Hematopoietic multipotent progenitor cell treated with erythropoietin and hydrocortisone succinate and interleukin-3 and kit ligand, for 15 days (in vitro differentiated cells): ENCODE measurements at regions not wholly inside any gene's neighbourhood (a gene's known extent, or its start where the extent isn't known, plus 50 kb on each side); places are given as distances from the start of the nearest gene placed in this dataset.

Experiments
- DNase-seq: peaks from one replicate; pipeline ENCODE4 v3.0.0-alpha.2; 2015; ENCODE audit warnings: low spot score

- no peak for DNase-seq
These were observed 311.7 kb upstream of the SEMA6D start for GRCh38 chr15:47405365-47406162.

DNA sequence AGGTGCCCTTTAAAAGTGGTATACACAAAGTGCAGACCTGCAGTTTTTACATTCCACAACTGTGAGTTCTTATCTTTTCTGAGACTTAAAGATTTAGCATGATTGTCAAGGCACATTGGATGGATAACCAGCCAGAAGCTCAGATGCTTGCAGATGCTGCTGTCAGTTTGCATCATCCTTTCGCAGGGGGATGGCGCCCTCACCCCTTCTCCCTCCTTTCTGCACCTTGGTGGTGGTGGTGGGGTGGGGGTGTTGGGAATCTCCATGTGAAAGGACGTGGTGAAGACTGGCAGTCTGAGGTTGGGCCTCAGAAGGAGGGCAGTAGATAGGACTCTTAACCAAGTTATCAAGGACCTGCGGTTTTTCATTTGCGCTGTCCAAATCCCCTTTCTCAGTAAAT lies 309.6 kb upstream of the SEMA6D start:
- DNase-seq = no peak

DNA sequence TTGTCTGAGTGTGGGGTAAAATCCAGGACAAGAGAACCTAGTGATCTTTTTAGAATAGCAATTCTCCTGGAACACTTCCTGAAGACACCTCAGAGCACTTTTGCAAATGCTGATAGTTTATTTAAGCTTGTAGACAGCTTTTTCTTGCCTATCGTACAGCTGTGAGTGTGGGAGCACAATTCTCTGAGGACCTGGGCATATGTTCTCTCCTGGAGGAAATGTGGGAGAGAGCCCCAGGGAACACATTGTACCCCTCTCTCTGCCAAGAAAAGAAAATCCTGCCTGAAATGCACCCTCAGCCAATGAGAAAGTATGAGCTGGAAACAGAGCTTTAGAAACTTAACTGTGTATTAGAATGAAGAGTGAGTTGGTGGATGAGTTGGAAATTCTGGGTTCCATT lies 308.3 kb upstream of the SEMA6D start:
- DNase-seq = no peak

- no peak for DNase-seq
These were observed 307.7 kb upstream of the SEMA6D start for GRCh38 chr15:47409600-47409999.

DNA sequence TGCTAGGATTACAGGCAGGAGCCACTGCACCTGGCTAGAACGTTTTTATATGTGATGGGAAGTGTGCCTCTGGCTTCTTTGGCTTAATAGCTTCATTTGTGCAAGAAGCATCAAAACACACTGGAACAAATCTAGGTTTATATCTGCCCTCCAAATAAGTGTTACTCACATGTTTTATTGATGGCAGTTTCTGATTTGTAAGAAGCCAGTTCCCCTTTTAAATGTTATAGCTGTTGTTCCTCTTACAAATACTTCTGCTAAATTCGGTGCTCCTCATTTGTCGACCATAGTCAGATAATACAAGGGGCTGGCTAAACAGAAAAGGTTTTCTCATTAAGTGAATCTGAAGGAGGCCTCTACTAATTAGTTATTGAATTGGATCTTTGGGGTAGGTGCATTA lies 307.1 kb upstream of the SEMA6D start:
- no peak for DNase-seq

GRCh38 chr15:47411733-47412132 lies 305.6 kb upstream of the SEMA6D start:
- DNase-seq = no peak

GRCh38 chr15:47412136-47412535 lies 305.2 kb upstream of the SEMA6D start:
- DNase-seq = no peak

DNA sequence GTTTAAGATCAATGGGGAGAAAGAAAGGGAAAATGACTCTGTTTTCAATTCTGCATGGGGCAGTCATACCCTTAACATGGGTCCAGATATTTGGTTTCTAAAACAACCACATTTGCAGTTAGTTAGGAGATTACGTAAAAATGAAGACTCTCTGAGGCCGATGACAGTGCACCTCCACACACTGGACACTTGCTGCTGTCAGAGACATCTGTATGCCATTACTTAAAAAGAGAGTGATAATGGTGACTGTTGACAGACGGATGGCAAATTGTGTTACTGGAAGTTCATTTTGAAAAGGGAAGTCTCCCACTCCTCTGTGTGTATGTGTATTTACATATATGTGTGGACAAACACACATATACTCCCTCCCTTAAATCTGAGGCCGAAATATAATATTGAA lies 304.5 kb upstream of the SEMA6D start:
- DNase-seq = no peak

DNA sequence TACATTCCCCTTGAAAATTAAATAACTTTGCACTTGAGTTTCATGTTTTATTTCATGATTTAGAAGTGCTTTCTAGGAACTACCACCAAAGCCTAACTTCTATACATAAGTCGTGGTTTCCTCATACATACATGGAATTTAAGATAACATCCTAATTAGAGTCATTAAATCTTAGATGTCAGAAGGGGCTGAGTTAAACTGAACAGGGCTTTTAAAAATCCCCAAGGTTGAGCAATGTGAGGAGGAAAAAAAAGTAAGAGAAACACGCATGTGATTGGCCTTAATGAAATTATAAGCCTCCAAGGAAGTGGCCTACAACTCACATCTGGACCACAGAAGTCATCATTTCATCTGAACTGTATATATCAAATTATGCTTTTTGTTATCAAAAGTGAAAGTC lies 303.1 kb upstream of the SEMA6D start:
- DNase-seq = no peak

DNA sequence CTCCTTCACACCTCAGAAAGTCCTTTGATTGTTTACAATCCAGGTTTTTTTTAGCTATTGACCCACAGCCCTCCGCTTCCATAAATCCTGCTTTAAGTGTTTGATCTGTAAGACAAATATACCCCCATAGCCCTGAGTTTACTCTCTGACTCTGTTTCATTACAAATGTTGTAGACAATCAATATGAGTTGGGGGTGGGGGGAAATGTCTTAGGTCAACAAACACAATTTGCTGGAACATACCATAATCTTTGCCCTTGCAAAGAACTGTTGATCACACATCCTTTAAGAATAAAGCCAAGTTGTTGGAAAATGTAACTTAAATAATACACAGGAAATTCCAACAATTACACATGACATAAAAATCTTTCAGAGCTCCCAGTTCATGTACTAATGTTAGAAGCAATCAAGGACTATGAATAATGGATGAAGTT lies 301.8 kb upstream of the SEMA6D start:
- no peak for DNase-seq

DNA sequence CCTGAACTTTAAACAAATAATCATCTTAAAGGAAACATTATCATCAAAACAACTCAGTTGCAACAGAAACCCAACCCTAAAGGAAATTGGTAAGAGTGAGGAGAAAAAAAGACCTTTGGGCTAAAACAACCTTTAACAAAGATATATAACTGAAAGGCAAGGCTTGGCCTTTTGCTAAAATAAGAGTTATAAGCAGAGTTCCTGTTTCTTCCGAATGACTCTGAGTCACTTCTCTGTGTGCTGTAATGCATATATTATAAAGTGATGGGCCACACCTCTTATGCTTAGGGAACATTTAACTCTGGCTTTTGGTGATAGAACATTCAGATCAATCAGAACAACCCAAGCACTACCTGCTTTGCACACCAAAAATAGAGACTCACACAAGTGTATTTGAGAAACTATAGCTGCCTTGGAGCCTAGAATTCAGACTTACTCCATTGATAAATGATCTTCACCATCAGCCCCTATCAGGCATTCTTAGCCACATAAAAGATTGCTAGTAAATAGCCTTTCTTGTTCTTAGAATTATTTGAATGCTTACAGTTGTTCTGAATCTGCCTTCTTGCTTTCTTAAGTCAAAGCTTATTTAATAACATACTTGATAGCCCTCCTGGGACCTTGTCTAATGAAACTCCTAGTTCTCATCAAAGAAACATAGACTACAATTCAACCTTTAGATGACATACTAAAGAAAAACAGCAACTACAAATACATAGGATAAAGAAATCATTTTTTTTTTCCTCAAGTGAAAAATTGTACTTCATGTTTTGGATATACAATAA lies 294.2 kb upstream of the SEMA6D start:
- no peak for DNase-seq

GRCh38 chr15:47427463-47427862 lies 289.8 kb upstream of the SEMA6D start:
- DNase-seq = no peak

DNA sequence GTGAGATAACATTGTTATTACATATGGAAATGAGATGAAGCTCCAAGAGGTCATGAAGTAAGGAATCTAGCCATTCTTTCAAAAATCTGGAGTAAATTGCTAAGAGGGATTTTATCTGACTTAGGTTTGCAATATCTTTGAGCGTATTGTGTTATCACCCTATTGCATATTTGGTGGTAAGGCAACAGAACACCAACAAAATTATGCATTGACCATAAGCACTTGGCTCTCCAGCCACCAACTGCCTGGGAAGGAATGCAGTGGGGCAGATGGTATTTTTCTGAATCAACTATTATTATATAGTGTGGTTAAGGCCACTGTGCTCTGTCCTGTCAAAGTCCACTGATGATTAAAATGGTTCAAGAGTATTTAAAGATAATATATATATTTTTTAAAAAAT lies 287.9 kb upstream of the SEMA6D start:
- DNase-seq = no peak

DNA sequence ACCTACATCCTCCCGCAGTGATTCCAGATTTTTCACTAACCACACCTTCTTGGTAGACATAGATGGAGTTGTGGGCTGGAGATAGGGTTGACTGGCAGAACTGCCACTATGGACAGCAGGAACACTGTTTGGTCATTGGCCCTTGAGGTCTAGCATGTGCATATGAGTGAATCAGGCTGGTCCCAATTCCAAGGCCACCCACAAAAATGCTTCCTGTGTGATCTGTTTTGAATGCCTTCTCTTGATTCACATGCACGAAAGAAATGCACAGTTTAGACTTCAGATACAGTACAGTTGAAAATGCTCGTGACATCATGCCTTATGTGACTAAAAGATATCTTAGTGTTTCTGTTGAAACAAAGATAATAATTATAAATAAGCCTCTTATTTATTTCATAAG lies 285.8 kb upstream of the SEMA6D start:
- no peak for DNase-seq

DNA sequence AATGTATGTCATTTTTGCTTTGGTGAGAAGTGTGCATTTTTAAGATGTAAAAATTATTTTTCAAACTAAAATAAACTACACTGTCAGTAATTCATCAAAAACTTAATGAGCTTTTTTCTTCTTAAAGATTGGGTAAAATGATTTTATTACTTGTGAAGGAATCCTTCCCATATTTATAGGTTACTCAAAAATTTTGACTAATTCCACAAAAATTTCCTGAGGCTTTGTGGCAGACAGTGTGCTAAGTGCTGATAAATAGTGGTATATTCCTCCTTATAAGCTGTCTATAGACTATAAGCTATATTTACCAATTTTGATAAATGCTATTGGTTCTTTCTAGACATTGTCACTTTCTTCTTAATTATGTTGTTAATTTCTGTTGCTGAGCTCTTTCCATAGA lies 284.5 kb upstream of the SEMA6D start:
- no peak for DNase-seq

GRCh38 chr15:47434596-47434995 lies 282.7 kb upstream of the SEMA6D start:
- DNase-seq = no peak

GRCh38 chr15:47437491-47437890 lies 279.8 kb upstream of the SEMA6D start:
- no peak for DNase-seq

GRCh38 chr15:47439146-47440111 lies 277.9 kb upstream of the SEMA6D start:
- no peak for DNase-seq

GRCh38 chr15:47442371-47442770 lies 274.9 kb upstream of the SEMA6D start:
- DNase-seq = no peak

DNA sequence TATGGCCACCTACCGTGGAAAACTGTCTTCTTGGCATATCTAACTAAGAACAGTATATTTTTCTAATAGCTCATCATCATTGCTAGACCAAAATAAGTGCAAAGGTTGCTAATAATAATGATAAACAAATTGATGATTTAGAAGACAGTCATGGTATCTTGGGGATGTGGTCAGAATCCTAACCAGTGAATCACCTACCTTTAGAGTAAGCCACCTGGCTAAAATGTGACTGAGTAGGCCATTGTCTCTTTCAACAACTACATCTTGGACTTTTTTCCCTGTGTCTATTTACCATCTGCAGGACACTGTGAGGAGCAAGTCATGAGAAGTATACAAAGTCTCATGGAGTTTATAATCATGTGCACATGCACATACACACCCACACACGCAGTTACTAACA lies 273.5 kb upstream of the SEMA6D start:
- no peak for DNase-seq

GRCh38 chr15:47445723-47446392 lies 271.4 kb upstream of the SEMA6D start:
- no peak for DNase-seq
